IMR-90 (cell line): ENCODE measurements at regions not wholly inside any gene's neighbourhood (a gene's known extent, or its start where the extent isn't known, plus 50 kb on each side); places are given as distances from the start of the nearest gene placed in this dataset.

Source experiments
- ATAC-seq: fragments of 200-7000 bp; cut with Tn5 transposase; 2 replicates; pipeline ENCODE4 v1.9.1; 2020; ENCODE audit warnings: low read depth, mild to moderate bottlenecking, moderate library complexity
- BruUV-seq: library from RNA; stranded (reverse); fragments of 400-500 nt; replicated peaks from 2 replicates; lab custom pipeline; 2021; lab: Mats Ljungman, UMichigan
- CTCF ChIA-PET: fragments of 300-600 bp; formaldehyde crosslinking; extraction: SDS; loops from one replicate; lab custom pipeline; 2021; ENCODE audit warnings: antibody characterized with exemption; lab: Yijun Ruan, JAX
- POLR2A ChIA-PET: fragments of 300-600 bp; sonication (Branson Sonifier 250); formaldehyde crosslinking; loops from one replicate; lab custom pipeline; 2022; ENCODE audit warnings: antibody characterized with exemption; ENCODE audit not compliant: unreplicated experiment; lab: Charles Lee
- DNase-seq: peaks from one replicate; pipeline ENCODE4 v3.0.0; 2013
- H2AFZ ChIP-seq: replicated peaks from 2 replicates; pipeline ENCODE3; 2013; ENCODE audit warnings: low read length, mild to moderate bottlenecking; ENCODE audit not compliant: poor library complexity
- H2AK5ac ChIP-seq: 2 replicates; pipeline ENCODE4 v1.6.1; 2013; ENCODE audit warnings: low read depth, low read length, inconsistent platforms
- H2AK9ac ChIP-seq: replicated peaks from 2 replicates; pipeline ENCODE3; 2013; ENCODE audit warnings: mild to moderate bottlenecking, low read depth, low read length, moderate library complexity; ENCODE audit not compliant: poor library complexity
- H2BK120ac ChIP-seq: 2 replicates; pipeline ENCODE4 v1.6.1; 2013; ENCODE audit warnings: low read depth, low read length, inconsistent platforms
- H2BK15ac ChIP-seq: 3 replicates; pipeline ENCODE4 v1.6.1; 2013; ENCODE audit warnings: low read depth, low read length, inconsistent platforms
- H2BK20ac ChIP-seq: 2 replicates; pipeline ENCODE4 v1.6.1; 2013; ENCODE audit warnings: low read depth, mild to moderate bottlenecking, inconsistent platforms, low read length, moderate library complexity
- H2BK5ac ChIP-seq: 2 replicates; pipeline ENCODE4 v1.6.1; 2013; ENCODE audit warnings: mild to moderate bottlenecking, low read depth, low read length, inconsistent platforms; ENCODE audit not compliant: poor library complexity, severe bottlenecking
- H3K14ac ChIP-seq: replicated peaks from 2 replicates; pipeline ENCODE4 v1.6.1; 2013; ENCODE audit warnings: low read depth, low read length, inconsistent platforms
- H3K18ac ChIP-seq: 2 replicates; pipeline ENCODE4 v1.6.1; 2013; ENCODE audit warnings: low read depth, low read length, control low read depth
- H3K23ac ChIP-seq: 2 replicates; pipeline ENCODE4 v1.6.1; 2013; ENCODE audit warnings: low read depth, low read length, inconsistent platforms
- H3K27ac ChIP-seq: 2 replicates; pipeline ENCODE4 v1.5.1; 2013; ENCODE audit warnings: mild to moderate bottlenecking, control low read depth, low read length; ENCODE audit not compliant: insufficient read depth
- H3K27me3 ChIP-seq: 2 replicates; pipeline ENCODE4 v1.6.1; 2013; ENCODE audit warnings: low read length; ENCODE audit not compliant: control insufficient read depth, insufficient read depth
- H3K36me3 ChIP-seq: 2 replicates; pipeline ENCODE4 v1.6.1; 2013; ENCODE audit warnings: low read length, mixed read lengths; ENCODE audit not compliant: control insufficient read depth, insufficient read depth
- H3K4ac ChIP-seq: 2 replicates; pipeline ENCODE4 v1.6.1; 2013; ENCODE audit warnings: low read depth, low read length, inconsistent platforms
- H3K4me1 ChIP-seq: 2 replicates; pipeline ENCODE4 v1.6.1; 2013; ENCODE audit warnings: low read length, mixed read lengths; ENCODE audit not compliant: control insufficient read depth, insufficient read depth
- H3K4me2 ChIP-seq: 2 replicates; pipeline ENCODE4 v1.6.1; 2013; ENCODE audit warnings: low read depth, mild to moderate bottlenecking, control low read depth, low read length, moderate library complexity
- H3K4me3 ChIP-seq: 2 replicates; pipeline ENCODE4 v1.5.1; 2013; ENCODE audit warnings: low read depth, mild to moderate bottlenecking, control low read depth, low read length, moderate library complexity; ENCODE audit not compliant: insufficient read depth
- H3K56ac ChIP-seq: 2 replicates; pipeline ENCODE4 v1.6.1; 2013; ENCODE audit warnings: low read length, inconsistent platforms; ENCODE audit not compliant: insufficient read depth; ENCODE audit errors: extremely low read depth
- H3K79me1 ChIP-seq, 2 experiments: 2 replicates each; pipeline ENCODE4 v1.6.1; 2013; ENCODE audit warnings: low read length in 2 of 2, inconsistent platforms in 1 of 2, low read depth in 1 of 2
- H3K9ac ChIP-seq: 2 replicates; pipeline ENCODE4 v1.6.1; 2013; ENCODE audit warnings: low read depth, low read length, control low read depth
- H3K9me1 ChIP-seq: 2 replicates; pipeline ENCODE4 v1.6.1; 2013; ENCODE audit warnings: low read length, inconsistent platforms; ENCODE audit not compliant: insufficient read depth
- H3K9me3 ChIP-seq: 2 replicates; pipeline ENCODE4 v1.6.1; 2013; ENCODE audit warnings: low read length; ENCODE audit not compliant: control insufficient read depth, insufficient read depth
- H4K20me1 ChIP-seq: 2 replicates; pipeline ENCODE4 v1.6.1; 2013; ENCODE audit warnings: low read length, inconsistent platforms; ENCODE audit not compliant: insufficient read depth
- H4K5ac ChIP-seq: 2 replicates; pipeline ENCODE4 v1.6.1; 2013; ENCODE audit warnings: mild to moderate bottlenecking, low read depth, low read length, control low read depth
- H4K8ac ChIP-seq, 2 experiments: 2 replicates each; pipeline ENCODE4 v1.6.1; 2013; ENCODE audit warnings: low read depth in 2 of 2, low read length in 2 of 2, control low read depth in 1 of 2, inconsistent platforms in 1 of 2
- H4K91ac ChIP-seq: 2 replicates; pipeline ENCODE4 v1.6.1; 2013; ENCODE audit warnings: low read depth, low read length, inconsistent platforms; ENCODE audit not compliant: insufficient read depth
- BHLHE40 ChIP-seq: fragments of 150-350 bp; IDR thresholded peaks from 2 replicates; pipeline ENCODE4 v1.6.1; 2016; ENCODE audit warnings: mild to moderate bottlenecking, low read depth, low read length
- CEBPB ChIP-seq: IDR thresholded peaks from 2 replicates; pipeline ENCODE4 v1.6.1; 2012; ENCODE audit warnings: low read depth, low read length, improper control_type of control experiment
- CHD1 ChIP-seq: IDR thresholded peaks from 2 replicates; pipeline ENCODE4 v1.6.1; 2012; ENCODE audit warnings: low read depth, low read length, improper control_type of control experiment
- CTCF ChIP-seq: conservative IDR thresholded peaks from 2 replicates; pipeline ENCODE4 v1.5.1; 2012; ENCODE audit warnings: mild to moderate bottlenecking, low read depth, low read length, improper control_type of control experiment
- ELK1 ChIP-seq: fragments of 150-350 bp; IDR thresholded peaks from 2 replicates; pipeline ENCODE4 v1.6.1; 2016; ENCODE audit warnings: low read depth, mild to moderate bottlenecking, low read length, moderate library complexity, borderline replicate concordance
- MAFK ChIP-seq: IDR thresholded peaks from 2 replicates; pipeline ENCODE4 v1.6.1; 2012; ENCODE audit warnings: low read depth, low read length, improper control_type of control experiment
- MAZ ChIP-seq: IDR thresholded peaks from 2 replicates; pipeline ENCODE4 v1.6.1; 2012; ENCODE audit warnings: low read depth, mild to moderate bottlenecking, low read length, improper control_type of control experiment, moderate library complexity, borderline replicate concordance
- MXI1 ChIP-seq: IDR thresholded peaks from 2 replicates; pipeline ENCODE4 v1.6.1; 2012; ENCODE audit warnings: low read depth, mild to moderate bottlenecking, low read length, moderate library complexity, borderline replicate concordance
- NFE2L2 ChIP-seq: fragments of 150-350 bp; IDR thresholded peaks from 2 replicates; pipeline ENCODE4 v1.6.1; 2016; ENCODE audit warnings: low read depth, mild to moderate bottlenecking, low read length
- POLR2A ChIP-seq: IDR thresholded peaks from 2 replicates; pipeline ENCODE4 v1.6.1; 2012; ENCODE audit warnings: mild to moderate bottlenecking, low read depth, low read length
- RAD21 ChIP-seq: IDR thresholded peaks from 2 replicates; pipeline ENCODE4 v1.6.1; 2012; ENCODE audit warnings: low read length, improper control_type of control experiment
- RCOR1 ChIP-seq: IDR thresholded peaks from 2 replicates; pipeline ENCODE4 v1.6.1; 2012; ENCODE audit warnings: mild to moderate bottlenecking, low read length, improper control_type of control experiment; ENCODE audit not compliant: insufficient replicate concordance
- RFX5 ChIP-seq: IDR thresholded peaks from 2 replicates; pipeline ENCODE4 v1.8.0; 2012; ENCODE audit warnings: low read depth, mild to moderate bottlenecking, low read length, moderate library complexity
- SMC3 ChIP-seq: fragments of 150-350 bp; IDR thresholded peaks from 2 replicates; pipeline ENCODE4 v1.6.1; 2016; ENCODE audit warnings: low read depth, mild to moderate bottlenecking, antibody characterized with exemption, low read length, moderate library complexity
- USF2 ChIP-seq: fragments of 150-350 bp; IDR thresholded peaks from 2 replicates; pipeline ENCODE4 v1.6.1; 2017; ENCODE audit warnings: mild to moderate bottlenecking, antibody characterized with exemption, low read length, low read depth
- WGBS, 2 experiments: methylation state at CpG; one replicate each; pipeline versions ENCODE4 v1.1.5 to v1.1.7; 2013; ENCODE audit warnings: missing lambda C conversion rate in 2 of 2; ENCODE audit not compliant: insufficient read length in 1 of 2; ENCODE audit errors: extremely low coverage in 2 of 2; 5-methylcytosine and 5-hydroxymethylcytosine counted together
- dilution Hi-C: fragments of 300-500 bp; cut with HindIII; formaldehyde crosslinking; loops from one replicate; pipeline ENCODE4 v1.14.3; 2018; ENCODE audit warnings: low sequenced_read_pairs; ENCODE audit not compliant: unreplicated experiment
- in situ Hi-C: fragments of 300-500 bp; cut with MboI; formaldehyde crosslinking; loops from 3 replicates; pipeline ENCODE4 v1.14.3; 2019; ENCODE audit warnings: low sequenced_read_pairs, inconsistent platforms, mixed read lengths
- intact Hi-C: fragments of 100-400 bp; cut with micrococcal nuclease; formaldehyde crosslinking; loops from 2 replicates; pipeline ENCODE4 v1.10.0; 2022

- no peak overlapping the region for H4K8ac ChIP-seq
- no peak overlapping the region for H2AFZ ChIP-seq
- H3K18ac ChIP-seq: no peak overlapping the region
- DNase-seq (no peak), ATAC-seq (no peak)
- ChIA-PET POLR2A (no interaction called here), CTCF (interaction anchor here (0.6 kb wide), 1 partner anchor 30 kb away, joined by 10 read pairs; no protein-coding TSS in a partner anchor)
- no peaks in the 10 kb centered on the region for H4K20me1 ChIP-seq
- no peak overlapping the region for H2BK20ac ChIP-seq
- no peak overlapping the region for H2BK15ac ChIP-seq
- H3K9ac ChIP-seq: no peak overlapping the region
- no peak overlapping the region for H2BK120ac ChIP-seq
- TF ChIP-seq USF2 (no peak), MXI1 (no peak), RFX5 (no peak), SMC3 (no peak), NFE2L2 (no peak), CEBPB (no peak), POLR2A (no peak), CHD1 (no peak), CTCF (no peak), RAD21 (no peak), MAZ (no peak), RCOR1 (no peak), BHLHE40 (no peak), MAFK (no peak), ELK1 (no peak)
- in situ Hi-C loops: no loop called here
- H3K56ac ChIP-seq: no peak overlapping the region
- H3K27ac ChIP-seq: no peak overlapping the region
- no peak overlapping the region for H3K14ac ChIP-seq
- H2AK9ac ChIP-seq: no peak overlapping the region
- H4K91ac ChIP-seq: no peak overlapping the region
- intact Hi-C loops: no loop called here
- H2AK5ac ChIP-seq: no peak overlapping the region
- H3K4me3 ChIP-seq: no peak overlapping the region
- H3K79me1 ChIP-seq: no peaks in the 10 kb centered on the region
- H3K9me1 ChIP-seq: no peaks in the 10 kb centered on the region
- no peak overlapping the region for H4K5ac ChIP-seq
- H3K4me2 ChIP-seq: no peak overlapping the region
- H3K4me1 ChIP-seq: no peaks in the 10 kb centered on the region
- dilution Hi-C loops: no loop called here
- no peaks in the 10 kb centered on the region for H3K27me3 ChIP-seq
- no CpG with 5 or more reads among the region's 3 CpGs for WGBS, 2 experiments
- no TSS peak for BruUV-seq
- H2BK5ac ChIP-seq: no peak overlapping the region
- H3K36me3 ChIP-seq: no peaks in the 10 kb centered on the region
- H3K9me3 ChIP-seq: peaks cover 1% of the 10 kb centered on the region
- no peak overlapping the region for H3K23ac ChIP-seq
- H3K4ac ChIP-seq: no peak overlapping the region
Measured at GRCh38 chr7:86372262-86372661, 271.4 kb upstream of the GRM3 start.
